ENCODE measurements at regions not wholly inside any gene's neighbourhood (a gene's known extent, or its start where the extent isn't known, plus 50 kb on each side); places are given as distances from the start of the nearest gene placed in this dataset.
"Not testable (repeated sequence)": the region's sequence is repeated elsewhere in the genome, so short reads cannot be mapped to it uniquely, and the experiment has no call there.

GRCh38 chr1:189628857-189629256 lies 848.8 kb downstream of the BRINP3 start:
- TF ChIP-seq, protein P1, sequence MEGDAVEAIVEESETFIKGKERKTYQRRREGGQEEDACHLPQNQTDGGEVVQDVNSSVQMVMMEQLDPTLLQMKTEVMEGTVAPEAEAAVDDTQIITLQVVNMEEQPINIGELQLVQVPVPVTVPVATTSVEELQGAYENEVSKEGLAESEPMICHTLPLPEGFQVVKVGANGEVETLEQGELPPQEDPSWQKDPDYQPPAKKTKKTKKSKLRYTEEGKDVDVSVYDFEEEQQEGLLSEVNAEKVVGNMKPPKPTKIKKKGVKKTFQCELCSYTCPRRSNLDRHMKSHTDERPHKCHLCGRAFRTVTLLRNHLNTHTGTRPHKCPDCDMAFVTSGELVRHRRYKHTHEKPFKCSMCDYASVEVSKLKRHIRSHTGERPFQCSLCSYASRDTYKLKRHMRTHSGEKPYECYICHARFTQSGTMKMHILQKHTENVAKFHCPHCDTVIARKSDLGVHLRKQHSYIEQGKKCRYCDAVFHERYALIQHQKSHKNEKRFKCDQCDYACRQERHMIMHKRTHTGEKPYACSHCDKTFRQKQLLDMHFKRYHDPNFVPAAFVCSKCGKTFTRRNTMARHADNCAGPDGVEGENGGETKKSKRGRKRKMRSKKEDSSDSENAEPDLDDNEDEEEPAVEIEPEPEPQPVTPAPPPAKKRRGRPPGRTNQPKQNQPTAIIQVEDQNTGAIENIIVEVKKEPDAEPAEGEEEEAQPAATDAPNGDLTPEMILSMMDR (IDR thresholded peaks at IDR 0.05; ENCODE audit: unreplicated experiment): no peak

DNA sequence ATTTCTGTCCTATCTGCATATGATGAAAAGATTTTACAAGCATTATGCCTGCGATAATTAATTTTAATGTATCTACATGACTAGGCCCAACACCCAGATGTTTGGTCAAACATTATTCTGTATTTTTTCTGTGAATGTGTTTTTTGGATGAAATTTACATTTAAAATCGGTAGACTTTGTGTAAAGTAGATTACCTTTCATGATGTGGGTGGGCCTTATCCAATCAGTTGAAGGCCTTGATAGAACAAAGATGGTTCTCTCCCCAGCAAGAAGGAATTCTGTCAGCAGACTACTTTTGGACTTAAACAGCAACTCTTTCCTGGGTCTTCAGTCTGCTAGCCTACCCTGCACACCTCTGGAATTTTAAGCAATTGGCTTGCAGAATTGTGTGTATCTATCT lies 844.0 kb downstream of the BRINP3 start:
- Mint-ChIP-seq H3K4me1 (ENCODE audit: low read depth) (no peaks in the 10 kb centered on the region), H3K27ac (no peak overlapping the region), H3K4me3 (ENCODE audit: low read depth) (no peak overlapping the region), H3K36me3 (ENCODE audit: insufficient read depth) (no peaks in the 10 kb centered on the region), H3K9me3 (ENCODE audit: low read depth) (no peaks in the 10 kb centered on the region), H3K27me3 (no peaks in the 10 kb centered on the region)
- DNase-seq (ENCODE audit: low spot score, unreplicated experiment): no peak
- TF ChIP-seq, protein P1 (IDR thresholded peaks at IDR 0.05; ENCODE audit: unreplicated experiment): no peak

More at GRCh38 chr1:189628857-189629256, 848.8 kb downstream of the BRINP3 start:
- Mint-ChIP-seq H3K4me1 (ENCODE audit: low read depth) (peaks cover 3% of the 10 kb centered on the region), H3K27me3 (no peaks in the 10 kb centered on the region), H3K9me3 (ENCODE audit: low read depth) (no peaks in the 10 kb centered on the region), H3K27ac (no peak overlapping the region), H3K36me3 (ENCODE audit: insufficient read depth) (no peaks in the 10 kb centered on the region), H3K4me3 (ENCODE audit: low read depth) (no peak overlapping the region)
- no peak for DNase-seq (ENCODE audit: low spot score, unreplicated experiment)

DNA sequence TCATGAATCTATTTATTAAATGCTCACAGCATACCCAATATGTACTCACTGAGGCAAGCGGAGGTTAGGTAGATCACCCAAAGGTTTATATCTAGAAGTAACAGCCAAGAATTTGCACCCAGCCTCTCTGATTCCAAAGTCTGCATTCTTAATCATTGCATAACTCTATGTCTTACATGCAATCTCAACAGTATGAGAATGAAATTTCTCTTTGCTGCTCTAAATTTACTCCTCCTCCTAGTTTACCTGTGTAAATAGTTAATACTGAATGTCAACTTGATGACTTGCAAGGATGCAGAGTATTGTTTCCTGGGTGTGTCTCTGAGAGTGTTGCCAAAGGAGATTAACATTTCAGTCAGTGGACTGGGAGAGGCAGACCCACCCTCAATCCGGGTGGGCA lies 840.6 kb downstream of the BRINP3 start:
- H3K27ac Mint-ChIP-seq: no peak overlapping the region
- no peak for DNase-seq (ENCODE audit: low spot score, unreplicated experiment)
- TF ChIP-seq, protein P1 (IDR thresholded peaks at IDR 0.05; ENCODE audit: unreplicated experiment): no peak
- no peaks in the 10 kb centered on the region for H3K27me3 Mint-ChIP-seq
- no peaks in the 10 kb centered on the region for H3K4me1 Mint-ChIP-seq (ENCODE audit: low read depth)
- no peak overlapping the region for H3K4me3 Mint-ChIP-seq (ENCODE audit: low read depth)
- H3K36me3 Mint-ChIP-seq (ENCODE audit: insufficient read depth): no peaks in the 10 kb centered on the region
- H3K9me3 Mint-ChIP-seq (ENCODE audit: low read depth): no peaks in the 10 kb centered on the region

DNA sequence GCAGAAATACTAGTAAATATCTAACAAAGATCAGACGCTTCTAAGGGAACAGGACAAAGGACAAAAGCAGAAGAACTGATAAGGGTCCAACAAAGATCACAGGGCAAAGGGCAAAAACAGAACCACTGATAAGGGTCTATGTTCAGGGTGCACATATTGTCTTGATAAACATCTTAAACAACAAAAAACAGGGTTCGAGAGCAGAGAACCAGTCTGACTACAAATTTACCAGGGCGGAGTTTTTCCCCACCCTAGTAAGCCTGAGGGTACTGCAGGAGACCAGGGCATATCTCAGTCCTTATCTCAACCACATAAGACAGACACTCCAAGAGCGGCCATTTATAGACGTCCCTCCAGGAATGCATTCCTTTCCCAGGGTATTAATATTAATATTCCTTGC lies 833.5 kb downstream of the BRINP3 start:
- H3K4me1 Mint-ChIP-seq (ENCODE audit: low read depth); DNase-seq (ENCODE audit: low spot score, unreplicated experiment); H3K9me3 Mint-ChIP-seq (ENCODE audit: low read depth); H3K4me3 Mint-ChIP-seq (ENCODE audit: low read depth); H3K36me3 Mint-ChIP-seq (ENCODE audit: insufficient read depth); H3K27me3 Mint-ChIP-seq; H3K27ac Mint-ChIP-seq: not testable (repeated sequence)

GRCh38 chr1:189644970-189645369 lies 832.7 kb downstream of the BRINP3 start:
- DNase-seq (ENCODE audit: low spot score, unreplicated experiment): no peak
- H3K36me3 Mint-ChIP-seq (ENCODE audit: insufficient read depth): no peaks in the 10 kb centered on the region
- TF ChIP-seq, protein P1 (IDR thresholded peaks at IDR 0.05; ENCODE audit: unreplicated experiment): no peak
- H3K27ac Mint-ChIP-seq: no peak overlapping the region
- H3K9me3 Mint-ChIP-seq (ENCODE audit: low read depth): no peaks in the 10 kb centered on the region
- H3K27me3 Mint-ChIP-seq: no peaks in the 10 kb centered on the region
- H3K4me3 Mint-ChIP-seq (ENCODE audit: low read depth): no peak overlapping the region
- H3K4me1 Mint-ChIP-seq (ENCODE audit: low read depth): peaks cover 4% of the 10 kb centered on the region

DNA sequence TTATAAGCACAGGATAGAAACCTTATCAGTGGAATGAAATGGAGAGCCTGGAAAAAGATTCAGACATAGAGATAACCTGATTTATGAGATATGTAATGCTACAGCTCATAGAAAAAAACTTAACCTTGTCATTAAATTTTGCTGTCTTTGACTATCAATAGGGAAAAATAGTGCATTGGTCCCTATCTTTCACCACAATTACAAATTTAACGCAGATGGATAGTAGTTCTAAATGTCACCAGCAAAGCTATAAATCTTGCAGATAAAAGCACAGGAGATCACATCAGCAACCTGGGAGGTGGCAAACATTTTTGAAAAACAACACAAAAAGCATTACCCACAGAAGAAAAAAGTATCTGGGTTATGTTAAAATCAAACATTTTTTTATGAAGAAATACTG lies 831.6 kb downstream of the BRINP3 start:
- no peaks in the 10 kb centered on the region for H3K9me3 Mint-ChIP-seq (ENCODE audit: low read depth)
- TF ChIP-seq, protein P1 (IDR thresholded peaks at IDR 0.05; ENCODE audit: unreplicated experiment): no peak

More for the DNA sequence above, 831.6 kb downstream of the BRINP3 start:
- Mint-ChIP-seq H3K27me3 (no peaks in the 10 kb centered on the region), H3K27ac (no peak overlapping the region), H3K36me3 (ENCODE audit: insufficient read depth) (no peaks in the 10 kb centered on the region), H3K4me3 (ENCODE audit: low read depth) (no peak overlapping the region), H3K4me1 (ENCODE audit: low read depth) (peaks cover 4% of the 10 kb centered on the region)
- no peak for DNase-seq (ENCODE audit: low spot score, unreplicated experiment)

Data from progenitor cell of endocrine pancreas (in vitro differentiated cells).